ENCODE measurements at regions not wholly inside any gene's neighbourhood (a gene's known extent, or its start where the extent isn't known, plus 50 kb on each side); places are given as distances from the start of the nearest gene placed in this dataset.

GRCh38 chr9:13627071-13627470, 347.6 kb upstream of the MPDZ start:
- DNase-seq: no peak

DNA sequence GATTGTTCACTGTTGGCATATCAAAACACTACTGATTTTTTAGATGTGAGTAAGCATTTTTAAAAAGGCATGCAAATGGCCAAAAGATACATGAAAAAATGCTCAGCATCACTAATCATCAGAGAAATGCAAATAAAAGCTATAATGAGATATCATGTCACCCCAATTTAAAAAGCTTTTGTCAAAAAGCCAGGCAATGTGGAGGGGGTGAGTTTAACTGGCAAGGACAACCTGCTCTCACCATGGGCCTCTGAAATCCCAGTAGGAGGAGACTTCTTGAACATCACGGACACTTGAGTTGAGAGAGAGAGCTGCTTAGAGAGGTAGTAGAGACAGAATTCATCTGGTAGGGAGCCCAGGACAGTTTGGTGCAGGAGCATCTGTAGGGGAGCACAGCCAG, 347.1 kb upstream of the MPDZ start:
- DNase-seq: no peak

GRCh38 chr9:13621872-13622564, 342.5 kb upstream of the MPDZ start:
- no peak for DNase-seq

GRCh38 chr9:13616491-13617035, 337.1 kb upstream of the MPDZ start:
- DNase-seq: no peak

GRCh38 chr9:13615660-13616490, 336.4 kb upstream of the MPDZ start:
- no peak for DNase-seq

GRCh38 chr9:13614060-13614459, 334.6 kb upstream of the MPDZ start:
- no peak for DNase-seq

DNA sequence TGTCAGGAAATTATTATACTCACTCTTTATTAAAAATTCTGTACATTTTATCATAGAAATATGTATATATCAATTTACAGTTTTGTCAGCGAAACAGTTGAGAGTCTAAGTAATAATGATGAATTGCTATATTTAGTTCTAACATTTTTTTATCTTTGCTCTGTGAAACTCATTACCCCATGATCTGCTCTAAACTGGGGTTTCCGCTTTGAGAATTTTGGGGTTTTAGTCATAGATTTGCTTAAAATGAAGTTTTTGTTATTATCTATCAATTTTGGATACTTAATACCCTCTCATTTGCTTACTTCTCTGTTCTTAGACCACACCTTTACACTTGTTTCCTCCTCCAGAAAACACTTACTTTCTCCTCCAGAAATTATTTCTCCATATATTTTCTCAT, 333.8 kb upstream of the MPDZ start:
- DNase-seq: no peak

DNA sequence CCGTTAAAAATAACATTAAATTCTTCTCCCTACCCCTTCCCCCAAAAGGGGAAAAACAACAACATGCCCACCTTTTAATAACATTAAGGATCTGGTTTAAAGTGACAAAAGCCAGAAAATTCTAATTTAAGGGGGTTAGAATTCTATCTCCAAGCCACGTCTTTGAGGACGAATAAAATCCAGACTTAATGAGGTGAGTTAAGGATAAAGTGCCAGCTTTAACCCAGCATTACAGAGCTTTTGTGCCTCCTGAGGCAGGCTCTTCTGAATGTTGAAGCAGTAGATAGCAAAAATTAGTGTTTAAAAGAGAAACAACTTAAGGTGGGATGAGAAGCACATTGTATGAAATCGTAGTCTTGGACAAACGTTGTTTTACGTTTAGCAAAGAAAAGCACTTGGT, 329.0 kb upstream of the MPDZ start:
- DNase-seq: no peak

GRCh38 chr9:13607481-13608441, 328.3 kb upstream of the MPDZ start:
- no peak for DNase-seq

DNA sequence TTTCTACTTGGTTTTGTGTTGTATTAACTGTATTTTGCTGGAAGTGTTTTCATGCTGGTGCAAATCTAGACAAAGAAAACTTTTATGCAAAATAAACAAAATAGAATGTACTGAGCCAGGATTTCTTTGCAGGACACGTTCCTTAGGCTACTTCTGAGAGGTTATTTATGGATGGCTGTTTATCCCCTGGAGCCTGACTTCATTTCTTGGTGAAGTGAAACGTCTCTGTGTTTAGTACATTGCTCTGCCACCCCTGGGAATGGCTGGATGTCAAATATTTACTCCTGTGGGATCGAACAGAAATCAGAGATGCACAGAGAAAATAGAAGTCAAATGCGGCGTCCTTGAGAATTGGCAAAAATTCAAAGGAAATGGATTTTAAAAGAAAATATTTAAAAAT, 327.1 kb upstream of the MPDZ start:
- DNase-seq: no peak

- DNase-seq: no peak
Measured at GRCh38 chr9:13603921-13604320, 324.4 kb upstream of the MPDZ start.

DNA sequence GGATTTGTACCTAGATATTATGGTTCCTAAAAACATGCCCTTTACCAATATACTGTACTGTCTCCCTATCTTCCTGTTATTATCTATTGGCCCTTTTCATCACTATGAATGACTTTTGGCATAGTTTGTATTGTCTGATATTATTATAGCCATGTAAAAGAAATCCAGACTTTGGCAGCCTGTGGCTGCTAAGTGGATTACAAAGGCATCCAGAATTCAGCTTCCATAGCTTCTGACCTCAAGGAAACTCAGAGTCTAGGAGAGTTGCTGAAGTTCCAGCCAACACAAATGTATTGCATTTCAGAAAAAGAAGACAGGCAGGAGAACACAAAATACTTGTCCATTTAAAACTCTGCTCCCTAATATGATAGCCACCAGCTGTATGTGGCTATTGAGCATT, 319.2 kb upstream of the MPDZ start:
- DNase-seq: no peak

- no peak for DNase-seq
Measured at GRCh38 chr9:13597427-13597826, 317.9 kb upstream of the MPDZ start.

GRCh38 chr9:13597004-13597403, 317.5 kb upstream of the MPDZ start:
- DNase-seq: no peak

GRCh38 chr9:13596383-13596970, 317.0 kb upstream of the MPDZ start:
- DNase-seq: no peak

DNA sequence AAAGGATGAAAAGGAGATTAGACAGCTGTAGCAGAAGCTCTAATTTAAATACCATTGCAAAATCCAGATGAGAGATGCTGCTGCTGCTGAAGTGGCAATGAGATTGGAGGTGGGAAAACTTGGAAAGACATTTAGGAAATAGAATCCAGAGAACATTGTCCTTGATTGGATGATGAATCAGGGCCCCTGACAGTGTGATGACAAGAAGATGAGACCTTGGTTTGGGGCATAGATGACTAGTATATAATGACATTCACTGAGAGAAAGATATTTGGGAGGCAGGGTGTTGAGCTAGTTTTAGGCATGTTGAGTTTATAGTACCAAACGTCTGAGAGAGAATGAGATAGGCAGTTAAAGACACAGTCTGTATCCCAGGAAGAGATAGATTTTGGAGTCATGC, 311.5 kb upstream of the MPDZ start:
- DNase-seq: no peak

DNA sequence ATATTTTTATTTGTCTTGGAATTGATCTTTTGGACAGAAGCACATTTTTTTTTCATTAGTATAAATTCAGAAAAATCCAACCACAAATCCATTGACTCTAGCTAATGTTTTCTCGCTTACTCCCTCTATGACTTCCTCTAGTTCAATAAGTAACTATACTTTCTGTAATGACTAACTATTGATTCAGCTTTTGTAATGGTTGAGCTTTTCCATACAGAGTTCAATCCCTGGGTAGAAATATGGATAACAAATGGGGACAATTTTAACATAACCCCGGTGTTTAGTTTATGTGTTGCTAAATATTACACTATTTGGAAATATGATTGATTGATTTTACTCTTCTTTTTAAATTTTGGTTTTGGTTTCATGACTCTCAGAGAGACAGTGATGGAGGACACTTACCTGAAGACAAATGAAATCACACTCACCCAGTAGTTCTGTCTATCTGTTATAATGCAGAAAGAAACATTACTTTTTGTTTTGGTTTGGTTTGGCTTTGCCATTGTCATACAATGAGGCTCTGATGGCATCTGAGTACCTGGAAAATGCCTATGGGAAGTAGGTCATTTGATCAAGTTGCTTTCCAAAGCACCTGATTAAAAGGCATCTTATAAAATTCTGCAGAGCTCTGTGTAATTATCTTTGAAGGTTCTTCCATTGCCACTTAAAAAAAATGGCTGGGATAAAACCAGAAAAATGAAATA, 309.7 kb upstream of the MPDZ start:
- DNase-seq: no peak

- no peak for DNase-seq
Measured at GRCh38 chr9:13588151-13589033, 308.9 kb upstream of the MPDZ start.

- no peak for DNase-seq
Measured at GRCh38 chr9:13587571-13587970, 308.1 kb upstream of the MPDZ start.

DNA sequence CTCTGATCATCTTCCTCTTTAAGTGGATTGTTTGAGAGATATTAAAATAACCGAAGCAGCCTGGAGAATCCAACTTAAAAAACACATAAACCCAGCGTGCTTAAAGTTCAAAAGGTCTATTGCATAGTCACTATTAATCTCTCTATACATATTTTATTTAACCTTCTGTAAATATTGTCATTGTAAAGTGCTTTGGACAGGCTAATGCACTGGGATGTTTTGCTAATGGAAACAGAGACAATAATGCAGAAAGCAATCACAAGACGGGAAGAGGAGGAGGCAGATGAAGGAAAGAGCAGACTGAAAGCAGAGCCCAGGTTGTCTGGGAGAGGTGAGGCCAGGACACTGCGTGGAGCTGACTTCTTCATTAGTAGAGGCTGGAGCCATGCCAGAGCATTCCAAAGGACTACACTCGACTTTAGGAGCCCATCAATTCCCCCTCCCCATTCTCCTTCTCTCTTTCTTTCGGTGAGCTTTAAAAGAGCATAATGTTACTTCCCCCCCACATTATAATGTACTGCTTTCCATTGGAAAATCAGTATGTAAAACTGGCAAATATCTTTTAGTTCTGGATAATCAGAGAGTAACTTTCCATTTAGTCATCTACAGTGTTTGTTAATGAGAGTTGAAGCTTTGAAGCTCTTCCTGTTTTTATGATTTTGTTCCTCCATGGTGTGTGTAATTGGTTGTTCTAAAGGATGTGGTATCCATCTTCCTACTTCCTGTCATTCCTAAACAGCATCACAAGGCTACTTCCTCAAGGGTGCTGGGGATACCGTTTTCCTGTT, 307.3 kb upstream of the MPDZ start:
- no peak for DNase-seq

Data from SHP77 treated with DMSO at 0.1 percent for 48 hours (cell line).